Kidney (tissue), 13 donors: ENCODE measurements at regions not wholly inside any gene's neighbourhood (a gene's known extent, or its start where the extent isn't known, plus 50 kb on each side); places are given as distances from the start of the nearest gene placed in this dataset.

Experiments
- DNase-seq, 5 donors: peaks; one replicate each; pipeline ENCODE4 v3.0.0-alpha.2; 2013 to 2020
- FAIRE-seq: peaks from 2 replicates; lab custom pipeline; 2012; peaks lifted over from hg19 to GRCh38; lab: Jason Lieb, UNC
- H3K27ac ChIP-seq, 2 donors: one replicate each; pipeline ENCODE4 v1.7.0; 2013; ENCODE audit warnings: low read depth in 2 of 2, low read length in 2 of 2, inconsistent platforms in 1 of 2
- H3K27me3 ChIP-seq: one replicate; pipeline ENCODE4 v1.7.1; 2013; ENCODE audit warnings: low read length, inconsistent platforms; ENCODE audit not compliant: control insufficient read depth, insufficient read depth
- H3K36me3 ChIP-seq, 3 donors: one replicate each; pipeline versions ENCODE4 v1.7.0 to v1.7.1; 2013; ENCODE audit warnings: low read length in 3 of 3, control low read depth in 1 of 3, inconsistent platforms in 1 of 3; ENCODE audit not compliant: insufficient read depth in 3 of 3, control insufficient read depth in 2 of 3
- H3K4me1 ChIP-seq, 3 donors: one replicate each; pipeline versions ENCODE4 v1.7.0 to v1.7.1; 2013; ENCODE audit warnings: low read length in 3 of 3, inconsistent platforms in 1 of 3, low read depth in 1 of 3; ENCODE audit not compliant: control insufficient read depth in 2 of 3, insufficient read depth in 2 of 3
- H3K4me3 ChIP-seq, 3 donors: one replicate each; pipeline versions ENCODE4 v1.7.0 to v1.8.1; 2013; ENCODE audit warnings: low read length in 3 of 3, control low read depth in 1 of 3, inconsistent platforms in 1 of 3
- H3K9ac ChIP-seq, 3 donors: one replicate each; pipeline versions ENCODE4 v1.7.0 to v1.7.1; 2013; ENCODE audit warnings: low read length in 3 of 3, control low read depth in 1 of 3, inconsistent platforms in 1 of 3
- H3K9me3 ChIP-seq, 3 donors: one replicate each; pipeline versions ENCODE4 v1.7.0 to v1.7.1; 2013; ENCODE audit warnings: low read length in 3 of 3, control low read depth in 1 of 3, inconsistent platforms in 1 of 3; ENCODE audit not compliant: control insufficient read depth in 2 of 3, insufficient read depth in 1 of 3
- intact Hi-C: fragments of 100-400 bp; cut with DNase I; formaldehyde crosslinking; loops from one replicate; pipeline ENCODE4 v1.11.1; 2022
- TF ChIP-seq, protein P1 (sequence below): IDR thresholded peaks from 3 replicates; pipeline ENCODE4 v1.5.1; 2012; ENCODE audit warnings: mild to moderate bottlenecking, moderate library complexity, borderline replicate concordance; ENCODE audit not compliant: insufficient read depth; ENCODE audit errors: extremely low read depth
- donor health status: control.
- donor health status: control.
- donor health status: control.
- donor health status: control.
- donor health status: control.
- donor health status: DM: yes; HTN: yes; CAD: no.
- donor health status: Normal renal cell carcinoma (clear cell type).

DNA sequence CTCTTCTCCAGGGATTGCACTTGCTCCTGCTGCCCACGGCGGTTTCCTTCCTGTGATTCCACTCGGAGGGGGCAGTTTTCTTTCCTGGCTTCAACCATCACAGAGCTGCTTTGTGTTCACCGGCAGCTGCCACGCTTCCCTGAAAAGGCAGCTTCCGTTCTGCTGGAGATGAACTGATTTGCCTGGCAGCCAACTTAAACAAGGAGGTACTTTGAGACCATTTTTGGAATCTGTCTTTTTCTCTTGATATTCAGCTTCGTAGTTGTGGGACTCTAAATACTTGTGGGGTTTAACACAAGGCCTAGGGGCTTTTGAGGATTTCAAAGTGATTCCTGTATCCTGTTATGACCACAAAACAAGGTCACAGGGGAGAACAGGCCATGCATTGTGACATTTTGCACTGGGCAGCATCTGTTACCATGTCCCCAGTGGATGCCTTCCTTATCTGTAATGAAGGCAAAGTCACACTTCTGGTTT lies 192.0 kb downstream of the MTRR start:
- DNase-seq (peak in 4 of 5 donors; percentile 27 to 47 (median 36)), FAIRE-seq (no peak)

DNA sequence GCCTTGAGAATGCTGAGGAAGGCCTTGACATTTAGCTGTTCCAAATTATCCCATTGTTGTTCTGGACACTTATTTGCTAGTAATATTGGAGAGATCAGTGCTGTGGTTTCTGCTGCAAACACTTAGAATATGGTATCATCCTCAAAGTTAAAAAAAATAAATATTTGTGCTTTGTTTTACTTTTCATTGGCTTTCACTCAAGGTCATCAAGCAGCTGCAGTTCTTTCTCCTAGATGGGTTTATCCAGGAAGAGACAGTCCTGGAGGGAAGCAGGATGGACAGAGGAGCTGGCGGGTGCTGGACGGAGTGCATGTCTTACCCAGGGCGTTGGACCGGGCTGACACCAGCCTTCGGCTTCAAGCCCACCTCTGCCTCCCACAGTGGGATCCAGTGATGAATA lies 193.6 kb downstream of the MTRR start:
- intact Hi-C loops: no loop called here
- Histone ChIP-seq H3K9me3 (no peaks in the 10 kb centered on the region), H3K36me3 (no peaks in the 10 kb centered on the region), H3K27ac (no peak overlapping the region), H3K27me3 (no peaks in the 10 kb centered on the region), H3K9ac (no peak overlapping the region), H3K4me1 (no peaks in the 10 kb centered on the region), H3K4me3 (no peak overlapping the region)
- FAIRE-seq: no peak
- TF ChIP-seq, protein P1, sequence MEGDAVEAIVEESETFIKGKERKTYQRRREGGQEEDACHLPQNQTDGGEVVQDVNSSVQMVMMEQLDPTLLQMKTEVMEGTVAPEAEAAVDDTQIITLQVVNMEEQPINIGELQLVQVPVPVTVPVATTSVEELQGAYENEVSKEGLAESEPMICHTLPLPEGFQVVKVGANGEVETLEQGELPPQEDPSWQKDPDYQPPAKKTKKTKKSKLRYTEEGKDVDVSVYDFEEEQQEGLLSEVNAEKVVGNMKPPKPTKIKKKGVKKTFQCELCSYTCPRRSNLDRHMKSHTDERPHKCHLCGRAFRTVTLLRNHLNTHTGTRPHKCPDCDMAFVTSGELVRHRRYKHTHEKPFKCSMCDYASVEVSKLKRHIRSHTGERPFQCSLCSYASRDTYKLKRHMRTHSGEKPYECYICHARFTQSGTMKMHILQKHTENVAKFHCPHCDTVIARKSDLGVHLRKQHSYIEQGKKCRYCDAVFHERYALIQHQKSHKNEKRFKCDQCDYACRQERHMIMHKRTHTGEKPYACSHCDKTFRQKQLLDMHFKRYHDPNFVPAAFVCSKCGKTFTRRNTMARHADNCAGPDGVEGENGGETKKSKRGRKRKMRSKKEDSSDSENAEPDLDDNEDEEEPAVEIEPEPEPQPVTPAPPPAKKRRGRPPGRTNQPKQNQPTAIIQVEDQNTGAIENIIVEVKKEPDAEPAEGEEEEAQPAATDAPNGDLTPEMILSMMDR: no peak
- DNase-seq: no peak

More for the DNA sequence above, 192.0 kb downstream of the MTRR start:
- intact Hi-C loops: no loop called here
- Histone ChIP-seq H3K9me3 (no peaks in the 10 kb centered on the region), H3K27me3 (no peaks in the 10 kb centered on the region), H3K27ac (no peak overlapping the region), H3K4me1 (no peaks in the 10 kb centered on the region), H3K36me3 (no peaks in the 10 kb centered on the region), H3K9ac (no peak overlapping the region), H3K4me3 (no peak overlapping the region)
- TF ChIP-seq, protein P1: no peak

DNA sequence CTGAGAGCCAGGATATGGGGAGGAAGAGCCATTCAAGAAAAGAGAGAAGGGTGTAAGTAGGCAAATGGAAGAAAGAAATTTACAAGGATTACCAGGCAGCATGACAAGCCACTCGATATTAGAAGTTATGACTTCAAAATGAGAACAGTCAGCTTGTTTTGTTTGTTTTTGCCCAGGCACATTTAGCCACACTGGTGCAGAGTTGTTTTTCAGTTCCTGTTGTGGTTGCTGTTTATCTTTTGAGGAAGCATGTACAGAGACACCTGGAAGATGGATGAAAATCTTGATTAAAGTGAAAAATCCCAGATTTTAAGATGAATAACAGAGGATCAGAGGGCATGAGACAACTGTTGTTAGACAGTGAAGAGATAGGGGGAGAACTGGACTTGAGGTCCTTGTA lies 199.1 kb downstream of the MTRR start:
- TF ChIP-seq, protein P1: no peak
- intact Hi-C loops: no loop called here
- no peaks in the 10 kb centered on the region for H3K36me3 ChIP-seq
- H3K4me3 ChIP-seq: no peak overlapping the region
- H3K9me3 ChIP-seq: no peaks in the 10 kb centered on the region
- H3K27me3 ChIP-seq: no peaks in the 10 kb centered on the region
- no peak overlapping the region for H3K9ac ChIP-seq
- no peaks in the 10 kb centered on the region for H3K4me1 ChIP-seq
- DNase-seq (no peak), FAIRE-seq (no peak)
- H3K27ac ChIP-seq: no peak overlapping the region

DNA sequence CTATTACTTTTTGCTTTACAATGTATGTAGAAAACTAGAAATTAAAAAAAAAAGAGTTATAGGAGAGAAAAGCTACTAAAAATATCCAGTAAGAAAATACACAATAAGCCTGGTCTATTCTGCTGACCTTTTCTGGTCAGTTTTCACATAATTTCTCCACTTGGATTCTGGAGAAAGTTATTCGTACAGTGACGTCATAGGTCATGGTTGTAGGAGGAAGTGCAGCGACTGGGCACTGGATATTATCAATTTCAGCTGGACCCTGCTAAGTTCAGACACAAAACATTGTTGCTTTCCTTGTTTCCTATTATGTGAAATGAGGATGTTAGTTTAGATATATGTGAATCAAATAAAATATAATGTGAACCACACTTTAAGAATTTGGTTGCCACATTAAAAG lies 201.2 kb downstream of the MTRR start:
- DNase-seq (no peak), FAIRE-seq (no peak)
- Histone ChIP-seq H3K36me3 (no peaks in the 10 kb centered on the region), H3K4me1 (no peaks in the 10 kb centered on the region), H3K27ac (no peak overlapping the region), H3K9ac (no peak overlapping the region), H3K9me3 (no peaks in the 10 kb centered on the region), H3K27me3 (no peaks in the 10 kb centered on the region), H3K4me3 (no peak overlapping the region)
- intact Hi-C loops: no loop called here
- TF ChIP-seq, protein P1: no peak
